Osteocyte (in vitro differentiated cells): ENCODE measurements at regions not wholly inside any gene's neighbourhood (a gene's known extent, or its start where the extent isn't known, plus 50 kb on each side); places are given as distances from the start of the nearest gene placed in this dataset.

Experiments used
- DNase-seq: peaks from one replicate; pipeline ENCODE4 v3.0.0; 2021; ENCODE audit warnings: mixed read lengths; ENCODE audit not compliant: unreplicated experiment; ENCODE audit errors: extremely low spot score
- H3K27ac Mint-ChIP-seq: one replicate; pipeline ENCODE4 v1.8.0; 2021; ENCODE audit warnings: mild to moderate bottlenecking, mixed read lengths; ENCODE audit not compliant: unreplicated experiment
- H3K27me3 Mint-ChIP-seq: one replicate; pipeline ENCODE4 v1.8.0; 2021; ENCODE audit warnings: mixed read lengths; ENCODE audit not compliant: unreplicated experiment
- H3K36me3 Mint-ChIP-seq: one replicate; pipeline ENCODE4 v1.8.0; 2021; ENCODE audit warnings: mixed read lengths; ENCODE audit not compliant: unreplicated experiment
- H3K4me1 Mint-ChIP-seq: one replicate; pipeline ENCODE4 v1.8.0; 2021; ENCODE audit warnings: mixed read lengths; ENCODE audit not compliant: unreplicated experiment
- H3K4me3 Mint-ChIP-seq: one replicate; pipeline ENCODE4 v1.8.0; 2021; ENCODE audit warnings: mild to moderate bottlenecking, moderate library complexity, mixed read lengths; ENCODE audit not compliant: unreplicated experiment
- H3K9me3 Mint-ChIP-seq: one replicate; pipeline ENCODE4 v1.8.0; 2021; ENCODE audit warnings: mixed read lengths; ENCODE audit not compliant: unreplicated experiment
- TF ChIP-seq, protein P1 (sequence below): fragments of 200-600 bp; sonication (generic); IDR thresholded peaks from 2 replicates; pipeline ENCODE4 v1.5.0; 2021; ENCODE audit warnings: antibody characterized with exemption, mild to moderate bottlenecking, moderate library complexity

- Mint-ChIP-seq H3K36me3 (no peaks in the 10 kb centered on the region), H3K4me3 (no peak overlapping the region), H3K27me3 (no peaks in the 10 kb centered on the region), H3K4me1 (no peaks in the 10 kb centered on the region), H3K27ac (no peak overlapping the region), H3K9me3 (no peaks in the 10 kb centered on the region)
- TF ChIP-seq, protein P1, sequence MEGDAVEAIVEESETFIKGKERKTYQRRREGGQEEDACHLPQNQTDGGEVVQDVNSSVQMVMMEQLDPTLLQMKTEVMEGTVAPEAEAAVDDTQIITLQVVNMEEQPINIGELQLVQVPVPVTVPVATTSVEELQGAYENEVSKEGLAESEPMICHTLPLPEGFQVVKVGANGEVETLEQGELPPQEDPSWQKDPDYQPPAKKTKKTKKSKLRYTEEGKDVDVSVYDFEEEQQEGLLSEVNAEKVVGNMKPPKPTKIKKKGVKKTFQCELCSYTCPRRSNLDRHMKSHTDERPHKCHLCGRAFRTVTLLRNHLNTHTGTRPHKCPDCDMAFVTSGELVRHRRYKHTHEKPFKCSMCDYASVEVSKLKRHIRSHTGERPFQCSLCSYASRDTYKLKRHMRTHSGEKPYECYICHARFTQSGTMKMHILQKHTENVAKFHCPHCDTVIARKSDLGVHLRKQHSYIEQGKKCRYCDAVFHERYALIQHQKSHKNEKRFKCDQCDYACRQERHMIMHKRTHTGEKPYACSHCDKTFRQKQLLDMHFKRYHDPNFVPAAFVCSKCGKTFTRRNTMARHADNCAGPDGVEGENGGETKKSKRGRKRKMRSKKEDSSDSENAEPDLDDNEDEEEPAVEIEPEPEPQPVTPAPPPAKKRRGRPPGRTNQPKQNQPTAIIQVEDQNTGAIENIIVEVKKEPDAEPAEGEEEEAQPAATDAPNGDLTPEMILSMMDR, result no peak
- no peak for DNase-seq
Observed at GRCh38 chr22:48530666-48531065, 1297.0 kb downstream of the BRD1 start.

DNA sequence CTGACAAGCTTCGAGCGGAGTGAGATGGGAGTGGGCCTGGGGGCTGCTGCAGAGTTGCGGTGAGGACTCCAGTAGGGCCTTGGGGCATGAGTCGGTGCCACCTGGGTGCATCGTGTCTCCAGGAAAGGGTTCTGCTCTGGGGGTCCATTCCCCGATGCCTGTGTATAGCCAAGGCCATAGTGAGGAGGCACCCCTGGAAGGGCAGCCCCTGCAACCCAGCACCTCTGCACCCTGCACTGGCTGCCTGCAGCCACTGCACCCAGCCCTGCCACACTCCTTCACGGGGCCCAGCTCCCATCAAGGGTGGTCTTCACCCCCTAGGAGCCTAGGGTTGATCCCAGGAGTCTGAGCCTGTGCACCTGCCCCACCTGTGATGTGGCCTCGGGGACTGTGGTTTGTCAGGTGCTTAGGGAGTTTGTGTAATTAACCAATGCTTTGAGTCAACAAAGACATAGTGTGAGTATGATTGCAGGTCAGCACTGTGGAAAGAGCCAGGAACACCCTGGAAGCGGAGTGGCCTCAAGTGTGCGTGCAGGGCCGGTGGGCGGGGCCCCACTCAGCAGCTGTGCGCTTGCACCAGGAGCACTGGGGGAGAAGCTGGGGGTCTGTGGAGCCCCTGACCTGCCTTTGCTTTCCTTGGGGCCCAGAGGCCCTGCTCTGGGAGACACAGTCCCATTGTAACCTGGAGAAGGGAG, 1299.3 kb downstream of the BRD1 start:
- no peaks in the 10 kb centered on the region for H3K4me1 Mint-ChIP-seq
- H3K27me3 Mint-ChIP-seq, result no peaks in the 10 kb centered on the region
- H3K27ac Mint-ChIP-seq, result no peak overlapping the region
- TF ChIP-seq, protein P1, result no peak
- peaks cover 2% of the 10 kb centered on the region for H3K36me3 Mint-ChIP-seq
- no peaks in the 10 kb centered on the region for H3K9me3 Mint-ChIP-seq
- no peak for DNase-seq
- no peak overlapping the region for H3K4me3 Mint-ChIP-seq

- TF ChIP-seq, protein P1, result no peak
- Mint-ChIP-seq H3K36me3 (peaks cover 2% of the 10 kb centered on the region), H3K27ac (no peak overlapping the region), H3K9me3 (no peaks in the 10 kb centered on the region), H3K4me3 (no peak overlapping the region), H3K27me3 (no peaks in the 10 kb centered on the region), H3K4me1 (no peaks in the 10 kb centered on the region)
- DNase-seq, result no peak
Observed at GRCh38 chr22:48523761-48524160, 1303.9 kb downstream of the BRD1 start.

GRCh38 chr22:48523091-48523490, 1304.6 kb downstream of the BRD1 start:
- Mint-ChIP-seq H3K27ac (no peak overlapping the region), H3K4me3 (no peak overlapping the region), H3K36me3 (peaks cover 2% of the 10 kb centered on the region), H3K27me3 (no peaks in the 10 kb centered on the region), H3K9me3 (no peaks in the 10 kb centered on the region), H3K4me1 (no peaks in the 10 kb centered on the region)
- TF ChIP-seq, protein P1, result no peak
- DNase-seq, result no peak

- TF ChIP-seq, protein P1, result no peak
- H3K9me3 Mint-ChIP-seq, result no peaks in the 10 kb centered on the region
Observed at GRCh38 chr22:48522271-48522670, 1305.4 kb downstream of the BRD1 start.

More at GRCh38 chr22:48522271-48522670, 1305.4 kb downstream of the BRD1 start:
- Mint-ChIP-seq H3K27me3 (no peaks in the 10 kb centered on the region), H3K27ac (no peak overlapping the region), H3K36me3 (peaks cover 2% of the 10 kb centered on the region), H3K4me3 (no peak overlapping the region), H3K4me1 (no peaks in the 10 kb centered on the region)
- no peak for DNase-seq
